Heart left ventricle (tissue), 13 donors: ENCODE measurements at regions not wholly inside any gene's neighbourhood (a gene's known extent, or its start where the extent isn't known, plus 50 kb on each side); places are given as distances from the start of the nearest gene placed in this dataset.

Experiments
- CTCF ChIP-seq, 12 donors: fragments of 200-600 bp; sonication (generic) in 4 of 12; IDR thresholded peaks; one replicate each; pipeline versions ENCODE4 v1.5.0 to v1.8.0; 2018 to 2022; ENCODE audit warnings: antibody characterized with exemption in 12 of 12, mild to moderate bottlenecking in 5 of 12
- POLR2A ChIP-seq, 2 donors: fragments of 450-650 bp; IDR thresholded peaks; one replicate each; pipeline ENCODE4 v1.6.1; 2017; ENCODE audit warnings: antibody characterized with exemption in 2 of 2, mild to moderate bottlenecking in 2 of 2, moderate library complexity in 2 of 2
- donor health status: ischemic (EF 13 %, LVEDD 7.1; RV severe dilation, severe dysfunction).
- donor health status: DM: no; HTN: yes; CAD: no.
- donor health status: DM: no; HTN: no; CAD: no.
- donor health status: ischemic (EF 25% LVEDD 6.9; RV normal size, moderate dysfunction).
- donor health status: ischemic (EF 25% LVEDD 5.7; RV mildly dilated, moderate dysfunction).
- donor health status: ischemic (EF 35%, LVEDD 5.7; RV mildly dilated, moderate dysfunction).
- donor health status: nonischemic (EF 11% LVEDD 7.7; RV severe dilation, severe dysfunction).
- donor health status: DM: yes; HTN: yes; CAD: no.
- donor health status: PGD.
- donor health status: ischemic (EF 29% LVEDD 5.4; RV normal size, mild dysfunction).
- donor health status: nonischemic (EF 23%, LVEDD 6.1; RV moderate dilation, normal function).

GRCh38 chr5:68433923-68434879 lies 218.6 kb downstream of the PIK3R1 start:
- TF ChIP-seq CTCF (IDR thresholded peaks at IDR 0.05) (no peak), POLR2A (IDR thresholded peaks at IDR 0.05) (no peak)
